Uterus (tissue), 2 donors: ENCODE measurements at regions not wholly inside any gene's neighbourhood (a gene's known extent, or its start where the extent isn't known, plus 50 kb on each side); places are given as distances from the start of the nearest gene placed in this dataset.

Source experiments
- POLR2A ChIP-seq, 2 donors: fragments of 450-650 bp; IDR thresholded peaks; one replicate each; pipeline ENCODE4 v1.6.1; 2016; ENCODE audit warnings: antibody characterized with exemption in 2 of 2, mild to moderate bottlenecking in 1 of 2, moderate library complexity in 1 of 2
- TF ChIP-seq, protein P1 (sequence below), 4 experiments: fragments of 200-600 bp in 2 of 4; fragments of 450-650 bp in 2 of 4; sonication (generic) in 2 of 4; IDR thresholded peaks; one replicate each; pipeline ENCODE4 v1.5.1; 2016 to 2019; ENCODE audit warnings: antibody characterized with exemption in 4 of 4, mild to moderate bottlenecking in 2 of 4, moderate library complexity in 1 of 4

- no peak for TF ChIP-seq POLR2A (IDR thresholded peaks at IDR 0.05)
- TF ChIP-seq, protein P1, sequence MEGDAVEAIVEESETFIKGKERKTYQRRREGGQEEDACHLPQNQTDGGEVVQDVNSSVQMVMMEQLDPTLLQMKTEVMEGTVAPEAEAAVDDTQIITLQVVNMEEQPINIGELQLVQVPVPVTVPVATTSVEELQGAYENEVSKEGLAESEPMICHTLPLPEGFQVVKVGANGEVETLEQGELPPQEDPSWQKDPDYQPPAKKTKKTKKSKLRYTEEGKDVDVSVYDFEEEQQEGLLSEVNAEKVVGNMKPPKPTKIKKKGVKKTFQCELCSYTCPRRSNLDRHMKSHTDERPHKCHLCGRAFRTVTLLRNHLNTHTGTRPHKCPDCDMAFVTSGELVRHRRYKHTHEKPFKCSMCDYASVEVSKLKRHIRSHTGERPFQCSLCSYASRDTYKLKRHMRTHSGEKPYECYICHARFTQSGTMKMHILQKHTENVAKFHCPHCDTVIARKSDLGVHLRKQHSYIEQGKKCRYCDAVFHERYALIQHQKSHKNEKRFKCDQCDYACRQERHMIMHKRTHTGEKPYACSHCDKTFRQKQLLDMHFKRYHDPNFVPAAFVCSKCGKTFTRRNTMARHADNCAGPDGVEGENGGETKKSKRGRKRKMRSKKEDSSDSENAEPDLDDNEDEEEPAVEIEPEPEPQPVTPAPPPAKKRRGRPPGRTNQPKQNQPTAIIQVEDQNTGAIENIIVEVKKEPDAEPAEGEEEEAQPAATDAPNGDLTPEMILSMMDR (IDR thresholded peaks at IDR 0.05), result no peak
Measured at GRCh38 chr10:57884407-57884806, 383.3 kb downstream of the IPMK start.
